ENCODE measurements at regions not wholly inside any gene's neighbourhood (a gene's known extent, or its start where the extent isn't known, plus 50 kb on each side); places are given as distances from the start of the nearest gene placed in this dataset.

GRCh38 chr13:33746867-33747266 lies 71.1 kb upstream of the RFC3 start:
- H3K4me1 Mint-ChIP-seq (ENCODE audit: low read depth), result peaks cover 18% of the 10 kb centered on the region
- DNase-seq (no peak), ATAC-seq (replicated peaks in 1 of 2) (no peak)
- H3K9me3 Mint-ChIP-seq, result peaks cover 0 to under 1% of the 10 kb centered on the region in 2 donors
- H3K27me3 Mint-ChIP-seq (ENCODE audit: low read depth), result no peaks in the 10 kb centered on the region
- H3K36me3 Mint-ChIP-seq (ENCODE audit: insufficient read depth in 2 of 2), result no peaks in the 10 kb centered on the region
- H3K27ac Mint-ChIP-seq, result no peak overlapping the region
- H3K4me3 Mint-ChIP-seq, result no peak overlapping the region

- Mint-ChIP-seq H3K9me3 (no peaks in the 10 kb centered on the region), H3K4me3 (no peak overlapping the region), H3K36me3 (ENCODE audit: insufficient read depth in 2 of 2) (no peaks in the 10 kb centered on the region), H3K27ac (no peak overlapping the region), H3K27me3 (ENCODE audit: low read depth) (peaks cover 9% of the 10 kb centered on the region), H3K4me1 (ENCODE audit: low read depth) (peaks cover 4% of the 10 kb centered on the region)
- ATAC-seq (replicated peaks in 1 of 2), result no peak
- DNase-seq, result no peak
Measured at GRCh38 chr13:33751151-33751550, 66.8 kb upstream of the RFC3 start.

- H3K9me3 Mint-ChIP-seq, result no peaks in the 10 kb centered on the region
- no peak overlapping the region for H3K4me3 Mint-ChIP-seq
- peaks cover 4% of the 10 kb centered on the region for H3K4me1 Mint-ChIP-seq (ENCODE audit: low read depth)
- peaks cover 9% of the 10 kb centered on the region for H3K27me3 Mint-ChIP-seq (ENCODE audit: low read depth)
- ATAC-seq (replicated peaks in 1 of 2) (no peak), DNase-seq (no peak)
- no peak overlapping the region for H3K27ac Mint-ChIP-seq
- H3K36me3 Mint-ChIP-seq (ENCODE audit: insufficient read depth in 2 of 2), result no peaks in the 10 kb centered on the region
Measured at GRCh38 chr13:33752094-33752493, 65.9 kb upstream of the RFC3 start.

GRCh38 chr13:33752597-33752996 lies 65.4 kb upstream of the RFC3 start:
- Mint-ChIP-seq H3K27me3 (ENCODE audit: low read depth) (peaks cover 9% of the 10 kb centered on the region), H3K27ac (no peak overlapping the region), H3K9me3 (no peaks in the 10 kb centered on the region), H3K36me3 (ENCODE audit: insufficient read depth in 2 of 2) (no peaks in the 10 kb centered on the region), H3K4me3 (no peak overlapping the region), H3K4me1 (ENCODE audit: low read depth) (peaks cover 4% of the 10 kb centered on the region)
- ATAC-seq (replicated peaks in 1 of 2), result no peak
- DNase-seq, result no peak

GRCh38 chr13:33756929-33757328 lies 61.0 kb upstream of the RFC3 start:
- Mint-ChIP-seq H3K27me3 (ENCODE audit: low read depth) (peaks cover 9% of the 10 kb centered on the region), H3K9me3 (no peaks in the 10 kb centered on the region), H3K4me1 (ENCODE audit: low read depth) (peaks cover 4% of the 10 kb centered on the region), H3K36me3 (ENCODE audit: insufficient read depth in 2 of 2) (no peaks in the 10 kb centered on the region), H3K27ac (no peak overlapping the region), H3K4me3 (no peak overlapping the region)
- no peak for ATAC-seq (replicated peaks in 1 of 2)
- DNase-seq, result no peak

GRCh38 chr13:33757713-33758112 lies 60.2 kb upstream of the RFC3 start:
- peaks cover 3% of the 10 kb centered on the region for H3K4me1 Mint-ChIP-seq (ENCODE audit: low read depth)
- ATAC-seq (replicated peaks in 1 of 2) (no peak), DNase-seq (no peak)
- no peaks in the 10 kb centered on the region for H3K36me3 Mint-ChIP-seq (ENCODE audit: insufficient read depth in 2 of 2)
- H3K27ac Mint-ChIP-seq, result no peak overlapping the region
- no peaks in the 10 kb centered on the region for H3K9me3 Mint-ChIP-seq
- peaks cover 9% of the 10 kb centered on the region for H3K27me3 Mint-ChIP-seq (ENCODE audit: low read depth)
- no peak overlapping the region for H3K4me3 Mint-ChIP-seq

GRCh38 chr13:33758113-33758512 lies 59.8 kb upstream of the RFC3 start:
- no peaks in the 10 kb centered on the region for H3K4me1 Mint-ChIP-seq (ENCODE audit: low read depth)
- H3K36me3 Mint-ChIP-seq (ENCODE audit: insufficient read depth in 2 of 2), result no peaks in the 10 kb centered on the region
- ATAC-seq (replicated peaks in 1 of 2) (no peak), DNase-seq (no peak)
- no peak overlapping the region for H3K27ac Mint-ChIP-seq
- no peak overlapping the region for H3K4me3 Mint-ChIP-seq
- H3K27me3 Mint-ChIP-seq (ENCODE audit: low read depth), result peaks cover 9% of the 10 kb centered on the region
- H3K9me3 Mint-ChIP-seq, result no peaks in the 10 kb centered on the region

GRCh38 chr13:33761740-33762139 lies 56.2 kb upstream of the RFC3 start:
- DNase-seq (no peak), ATAC-seq (replicated peaks in 1 of 2) (no peak)
- H3K9me3 Mint-ChIP-seq, result no peaks in the 10 kb centered on the region
- peaks cover 5% of the 10 kb centered on the region for H3K27me3 Mint-ChIP-seq (ENCODE audit: low read depth)
- H3K4me1 Mint-ChIP-seq (ENCODE audit: low read depth), result no peaks in the 10 kb centered on the region
- no peak overlapping the region for H3K4me3 Mint-ChIP-seq
- H3K36me3 Mint-ChIP-seq (ENCODE audit: insufficient read depth in 2 of 2), result no peaks in the 10 kb centered on the region
- no peak overlapping the region for H3K27ac Mint-ChIP-seq

GRCh38 chr13:33763021-33763420 lies 54.9 kb upstream of the RFC3 start:
- Mint-ChIP-seq H3K36me3 (ENCODE audit: insufficient read depth in 2 of 2) (no peaks in the 10 kb centered on the region), H3K27ac (no peak overlapping the region), H3K4me1 (ENCODE audit: low read depth) (no peaks in the 10 kb centered on the region), H3K4me3 (no peak overlapping the region), H3K9me3 (peaks cover 1 to 2% of the 10 kb centered on the region in 2 donors), H3K27me3 (ENCODE audit: low read depth) (peaks cover 11% of the 10 kb centered on the region)
- no peak for DNase-seq
- ATAC-seq (replicated peaks in 1 of 2), result peak in 1 of 2 donors; percentile 35

GRCh38 chr13:33764716-33765115 lies 53.2 kb upstream of the RFC3 start:
- Mint-ChIP-seq H3K36me3 (ENCODE audit: insufficient read depth in 2 of 2) (no peaks in the 10 kb centered on the region), H3K27me3 (ENCODE audit: low read depth) (peaks cover 15% of the 10 kb centered on the region), H3K4me3 (no peak overlapping the region), H3K9me3 (peaks cover 2% of the 10 kb centered on the region in 2 donors), H3K27ac (no peak overlapping the region), H3K4me1 (ENCODE audit: low read depth) (no peaks in the 10 kb centered on the region)
- ATAC-seq (replicated peaks in 1 of 2) (no peak), DNase-seq (no peak)

- Mint-ChIP-seq H3K36me3 (ENCODE audit: insufficient read depth in 2 of 2) (no peaks in the 10 kb centered on the region), H3K4me1 (ENCODE audit: low read depth) (no peaks in the 10 kb centered on the region), H3K27ac (no peak overlapping the region), H3K27me3 (ENCODE audit: low read depth) (peaks cover 15% of the 10 kb centered on the region), H3K9me3 (peaks cover 2% of the 10 kb centered on the region in 2 donors), H3K4me3 (no peak overlapping the region)
- ATAC-seq (replicated peaks in 1 of 2), result no peak
- no peak for DNase-seq
Measured at GRCh38 chr13:33766329-33767123, 51.4 kb upstream of the RFC3 start.

- DNase-seq (no peak), ATAC-seq (replicated peaks in 1 of 2) (no peak)
- Mint-ChIP-seq H3K27me3 (ENCODE audit: low read depth) (peaks cover 15% of the 10 kb centered on the region), H3K4me3 (no peak overlapping the region), H3K27ac (no peak overlapping the region), H3K36me3 (ENCODE audit: insufficient read depth in 2 of 2) (no peaks in the 10 kb centered on the region), H3K4me1 (ENCODE audit: low read depth) (no peaks in the 10 kb centered on the region), H3K9me3 (peaks cover 2% of the 10 kb centered on the region in 2 donors)
Measured at GRCh38 chr13:33767140-33767539, 50.8 kb upstream of the RFC3 start.
